Calu3 (cell line): ENCODE measurements at regions not wholly inside any gene's neighbourhood (a gene's known extent, or its start where the extent isn't known, plus 50 kb on each side); places are given as distances from the start of the nearest gene placed in this dataset.

ENCODE experiments used
- BruUV-seq: library from RNA; stranded (reverse); fragments of 400-500 nt; replicated peaks from 2 replicates; lab custom pipeline; 2021; lab: Mats Ljungman, UMichigan
- CTCF ChIA-PET: fragments of 300-600 bp; sonication (Branson Sonifier 250); formaldehyde crosslinking; loops from one replicate; lab custom pipeline; 2022; ENCODE audit warnings: antibody characterized with exemption; lab: Charles Lee
- DNase-seq: peaks from one replicate; pipeline ENCODE4 v3.0.0; 2022
- H3K27ac Mint-ChIP-seq: one replicate; pipeline ENCODE4 v1.8.0; 2022; ENCODE audit warnings: mixed read lengths; ENCODE audit not compliant: unreplicated experiment
- H3K27me3 Mint-ChIP-seq: one replicate; pipeline ENCODE4 v1.8.0; 2022; ENCODE audit warnings: mixed read lengths; ENCODE audit not compliant: unreplicated experiment
- H3K36me3 Mint-ChIP-seq: one replicate; pipeline ENCODE4 v1.8.0; 2022; ENCODE audit warnings: mild to moderate bottlenecking, moderate library complexity, mixed read lengths; ENCODE audit not compliant: insufficient read depth, unreplicated experiment
- H3K4me1 Mint-ChIP-seq: one replicate; pipeline ENCODE4 v1.8.0; 2022; ENCODE audit warnings: mild to moderate bottlenecking, low read depth, mixed read lengths; ENCODE audit not compliant: unreplicated experiment
- H3K4me3 Mint-ChIP-seq: one replicate; pipeline ENCODE4 v1.8.0; 2022; ENCODE audit warnings: mild to moderate bottlenecking, low read depth, moderate library complexity, mixed read lengths; ENCODE audit not compliant: unreplicated experiment
- H3K9me3 Mint-ChIP-seq: one replicate; pipeline ENCODE4 v1.8.0; 2022; ENCODE audit warnings: low read depth, mixed read lengths; ENCODE audit not compliant: unreplicated experiment
- CTCF ChIP-seq: fragments of 200-600 bp; IDR thresholded peaks from one replicate; pipeline ENCODE4 v1.8.0; 2022; ENCODE audit warnings: antibody characterized with exemption; ENCODE audit not compliant: unreplicated experiment
- intact Hi-C: fragments of 100-400 bp; cut with micrococcal nuclease; formaldehyde crosslinking; loops from one replicate; pipeline ENCODE4 v1.10.0; 2022; ENCODE audit not compliant: unreplicated experiment

- no TSS peak for BruUV-seq
- no peak for DNase-seq
- H3K9me3 Mint-ChIP-seq: peaks cover 2% of the 10 kb centered on the region
- CTCF ChIA-PET: no interaction called here
- H3K27me3 Mint-ChIP-seq: no peaks in the 10 kb centered on the region
- no peak overlapping the region for H3K27ac Mint-ChIP-seq
- no peaks in the 10 kb centered on the region for H3K36me3 Mint-ChIP-seq
- TF ChIP-seq CTCF: no peak
- peaks cover 9% of the 10 kb centered on the region for H3K4me1 Mint-ChIP-seq
- intact Hi-C loops: no loop called here
- no peak overlapping the region for H3K4me3 Mint-ChIP-seq
These were observed 266.4 kb upstream of the LYZL1 start for GRCh38 chr10:29022513-29022912.

GRCh38 chr10:29023678-29024077, 265.2 kb upstream of the LYZL1 start:
- Mint-ChIP-seq H3K27ac (no peak overlapping the region), H3K4me3 (no peak overlapping the region), H3K36me3 (no peaks in the 10 kb centered on the region), H3K27me3 (no peaks in the 10 kb centered on the region), H3K9me3 (no peaks in the 10 kb centered on the region), H3K4me1 (peaks cover 9% of the 10 kb centered on the region)
- no TSS peak for BruUV-seq
- intact Hi-C loops: no loop called here
- DNase-seq: no peak
- CTCF ChIA-PET: interaction anchor here (0.7 kb wide), 1 partner anchor 32 kb away, joined by 3 read pairs; no protein-coding TSS in a partner anchor
- no peak for TF ChIP-seq CTCF

- no peak for TF ChIP-seq CTCF
- no peaks in the 10 kb centered on the region for H3K27me3 Mint-ChIP-seq
- no peaks in the 10 kb centered on the region for H3K36me3 Mint-ChIP-seq
- intact Hi-C loops: no loop called here
- H3K4me1 Mint-ChIP-seq: peaks cover 9% of the 10 kb centered on the region
- no peak for DNase-seq
- CTCF ChIA-PET: no interaction called here
- no peak overlapping the region for H3K4me3 Mint-ChIP-seq
- H3K9me3 Mint-ChIP-seq: no peaks in the 10 kb centered on the region
- no TSS peak for BruUV-seq
- no peak overlapping the region for H3K27ac Mint-ChIP-seq
These were observed 262.6 kb upstream of the LYZL1 start for GRCh38 chr10:29026065-29026797.

GRCh38 chr10:29026802-29027580, 261.9 kb upstream of the LYZL1 start:
- no peak overlapping the region for H3K27ac Mint-ChIP-seq
- no peaks in the 10 kb centered on the region for H3K27me3 Mint-ChIP-seq
- H3K36me3 Mint-ChIP-seq: no peaks in the 10 kb centered on the region
- no peaks in the 10 kb centered on the region for H3K9me3 Mint-ChIP-seq
- no peak for TF ChIP-seq CTCF
- CTCF ChIA-PET: no interaction called here
- H3K4me1 Mint-ChIP-seq: peaks cover 9% of the 10 kb centered on the region
- H3K4me3 Mint-ChIP-seq: no peak overlapping the region
- DNase-seq: no peak
- intact Hi-C loops: no loop called here
- no TSS peak for BruUV-seq
